22Rv1 (cell line): ENCODE measurements at regions not wholly inside any gene's neighbourhood (a gene's known extent, or its start where the extent isn't known, plus 50 kb on each side); places are given as distances from the start of the nearest gene placed in this dataset.

Experiments
- CTCF ChIP-seq: fragments of 450-650 bp; IDR thresholded peaks from 2 replicates; pipeline ENCODE4 v1.5.1; 2017; ENCODE audit warnings: mild to moderate bottlenecking
- ZFX ChIP-seq: fragments of 450-650 bp; IDR thresholded peaks from 2 replicates; pipeline ENCODE4 v1.6.1; 2017; ENCODE audit warnings: antibody characterized with exemption, borderline replicate concordance

- TF ChIP-seq CTCF (no peak), ZFX (no peak)
These were observed 1061.4 kb downstream of the TYW1 start for GRCh38 chr7:68058014-68058413.
